ENCODE measurements at regions not wholly inside any gene's neighbourhood (a gene's known extent, or its start where the extent isn't known, plus 50 kb on each side); places are given as distances from the start of the nearest gene placed in this dataset.

DNA sequence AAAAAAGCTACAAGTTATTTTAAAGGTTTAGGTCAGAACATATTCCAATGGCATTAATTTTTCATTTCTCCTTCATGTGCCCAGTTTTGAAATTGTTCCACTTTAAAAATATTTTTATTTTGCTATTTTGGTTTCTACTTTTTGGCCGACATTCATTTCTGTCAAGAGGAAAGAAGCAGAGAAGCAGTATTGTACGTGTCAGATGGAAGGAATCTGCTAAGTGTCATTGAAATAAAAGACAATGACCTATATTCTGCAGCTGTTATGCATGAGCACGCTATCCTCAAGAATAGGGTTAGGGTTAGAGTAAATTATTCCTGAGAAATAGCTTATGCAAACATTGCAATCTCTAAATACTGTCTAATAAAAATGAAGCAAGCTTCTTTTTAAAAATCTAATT lies 941.7 kb downstream of the TUSC7 start:
- TF ChIP-seq, protein P1, sequence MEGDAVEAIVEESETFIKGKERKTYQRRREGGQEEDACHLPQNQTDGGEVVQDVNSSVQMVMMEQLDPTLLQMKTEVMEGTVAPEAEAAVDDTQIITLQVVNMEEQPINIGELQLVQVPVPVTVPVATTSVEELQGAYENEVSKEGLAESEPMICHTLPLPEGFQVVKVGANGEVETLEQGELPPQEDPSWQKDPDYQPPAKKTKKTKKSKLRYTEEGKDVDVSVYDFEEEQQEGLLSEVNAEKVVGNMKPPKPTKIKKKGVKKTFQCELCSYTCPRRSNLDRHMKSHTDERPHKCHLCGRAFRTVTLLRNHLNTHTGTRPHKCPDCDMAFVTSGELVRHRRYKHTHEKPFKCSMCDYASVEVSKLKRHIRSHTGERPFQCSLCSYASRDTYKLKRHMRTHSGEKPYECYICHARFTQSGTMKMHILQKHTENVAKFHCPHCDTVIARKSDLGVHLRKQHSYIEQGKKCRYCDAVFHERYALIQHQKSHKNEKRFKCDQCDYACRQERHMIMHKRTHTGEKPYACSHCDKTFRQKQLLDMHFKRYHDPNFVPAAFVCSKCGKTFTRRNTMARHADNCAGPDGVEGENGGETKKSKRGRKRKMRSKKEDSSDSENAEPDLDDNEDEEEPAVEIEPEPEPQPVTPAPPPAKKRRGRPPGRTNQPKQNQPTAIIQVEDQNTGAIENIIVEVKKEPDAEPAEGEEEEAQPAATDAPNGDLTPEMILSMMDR (IDR thresholded peaks at IDR 0.05; ENCODE audit: insufficient read depth, low read depth, low read length), result no peak
- TF ChIP-seq EZH2 (IDR thresholded peaks at IDR 0.05; ENCODE audit: insufficient read depth, low read length), result no peak

Data from astrocyte (in vitro differentiated cells and primary cell).